H9 (cell line): ENCODE measurements at regions not wholly inside any gene's neighbourhood (a gene's known extent, or its start where the extent isn't known, plus 50 kb on each side); places are given as distances from the start of the nearest gene placed in this dataset.

Source experiments
- DNase-seq: peaks from one replicate; pipeline ENCODE4 v3.0.0-alpha.2; 2017
- H2AFZ ChIP-seq: one replicate; pipeline ENCODE4 v1.6.1; 2013; ENCODE audit warnings: mild to moderate bottlenecking, low read length, control low read depth, moderate library complexity
- H2AK5ac ChIP-seq: 2 replicates; pipeline ENCODE4 v1.6.1; 2013; ENCODE audit warnings: low read length, control low read depth, mixed read lengths; ENCODE audit not compliant: insufficient read length
- H2BK120ac ChIP-seq: one replicate; pipeline ENCODE4 v1.6.1; 2013; ENCODE audit warnings: low read depth, mild to moderate bottlenecking, low read length, control low read depth, inconsistent platforms; ENCODE audit not compliant: poor library complexity, severe bottlenecking
- H2BK12ac ChIP-seq: 2 replicates; pipeline ENCODE4 v1.6.1; 2013; ENCODE audit warnings: low read length, control low read depth, mixed read lengths, low read depth; ENCODE audit not compliant: insufficient read length
- H2BK15ac ChIP-seq: 2 replicates; pipeline ENCODE4 v1.6.1; 2013; ENCODE audit warnings: low read depth, low read length, control low read depth
- H2BK20ac ChIP-seq: one replicate; pipeline ENCODE4 v1.6.1; 2013; ENCODE audit warnings: low read depth, mild to moderate bottlenecking, low read length, control low read depth, inconsistent platforms; ENCODE audit not compliant: poor library complexity, severe bottlenecking
- H2BK5ac ChIP-seq: 2 replicates; pipeline ENCODE4 v1.6.1; 2013; ENCODE audit warnings: low read length, control low read depth, mixed read lengths; ENCODE audit not compliant: insufficient read length
- H3K14ac ChIP-seq: 2 replicates; pipeline ENCODE4 v1.6.1; 2013; ENCODE audit warnings: low read length, control low read depth; ENCODE audit not compliant: insufficient read depth
- H3K18ac ChIP-seq: 2 replicates; pipeline ENCODE4 v1.6.1; 2013; ENCODE audit warnings: low read depth, mild to moderate bottlenecking, mixed read lengths, low read length, control low read depth; ENCODE audit not compliant: insufficient read length
- H3K23ac ChIP-seq: 2 replicates; pipeline ENCODE4 v1.6.1; 2013; ENCODE audit warnings: low read length, control low read depth, mixed read lengths, low read depth; ENCODE audit not compliant: insufficient read length
- H3K23me2 ChIP-seq: 2 replicates; pipeline ENCODE4 v1.6.1; 2013; ENCODE audit warnings: low read depth, mild to moderate bottlenecking, mixed read lengths, low read length, control low read depth; ENCODE audit not compliant: insufficient read length, poor library complexity, severe bottlenecking
- H3K27ac ChIP-seq: 2 replicates; pipeline ENCODE4 v1.5.1; 2013; ENCODE audit warnings: low read length, control low read depth, mixed read lengths, low read depth; ENCODE audit not compliant: insufficient read length
- H3K27me3 ChIP-seq: 2 replicates; pipeline ENCODE4 v1.6.1; 2013; ENCODE audit warnings: low read length, control low read depth, inconsistent platforms; ENCODE audit not compliant: insufficient read depth
- H3K4ac ChIP-seq: 2 replicates; pipeline ENCODE4 v1.6.1; 2013; ENCODE audit warnings: low read depth, mild to moderate bottlenecking, control low read depth, inconsistent platforms, low read length, moderate library complexity
- H3K4me1 ChIP-seq: 2 replicates; pipeline ENCODE4 v1.6.1; 2013; ENCODE audit warnings: low read length, control low read depth, inconsistent platforms; ENCODE audit not compliant: insufficient read depth
- H3K4me2 ChIP-seq: 2 replicates; pipeline ENCODE4 v1.6.1; 2013; ENCODE audit warnings: low read length, control low read depth, mixed read lengths; ENCODE audit not compliant: insufficient read length, insufficient read depth
- H3K56ac ChIP-seq: 2 replicates; pipeline ENCODE4 v1.6.1; 2013; ENCODE audit warnings: low read depth, mild to moderate bottlenecking, mixed read lengths, low read length, control low read depth; ENCODE audit not compliant: insufficient read length
- H3K79me1 ChIP-seq: 2 replicates; pipeline ENCODE4 v1.6.1; 2013; ENCODE audit warnings: low read depth, mild to moderate bottlenecking, moderate library complexity, low read length, control low read depth, inconsistent platforms; ENCODE audit not compliant: insufficient read depth, poor library complexity, severe bottlenecking
- H3K79me2 ChIP-seq: 2 replicates; pipeline ENCODE4 v1.6.1; 2013; ENCODE audit warnings: low read length, control low read depth, inconsistent platforms; ENCODE audit not compliant: insufficient read depth
- H3K9ac ChIP-seq: 2 replicates; pipeline ENCODE4 v1.6.1; 2013; ENCODE audit warnings: low read length, control low read depth, mixed read lengths; ENCODE audit not compliant: insufficient read length; ENCODE audit errors: extremely low read depth
- H3K9me3 ChIP-seq: one replicate; pipeline ENCODE4 v1.6.1; 2013; ENCODE audit warnings: low read depth, low read length, inconsistent platforms; ENCODE audit not compliant: control insufficient read depth
- H3T11ph ChIP-seq: one replicate; pipeline ENCODE4 v1.6.1; 2013; ENCODE audit warnings: mild to moderate bottlenecking, low read length, control low read depth, inconsistent platforms
- H4K20me1 ChIP-seq: one replicate; pipeline ENCODE4 v1.6.1; 2013; ENCODE audit not compliant: control insufficient read depth, insufficient read length, insufficient read depth
- H4K5ac ChIP-seq: 2 replicates; pipeline ENCODE4 v1.6.1; 2013; ENCODE audit warnings: low read depth, mild to moderate bottlenecking, mixed read lengths, low read length, control low read depth; ENCODE audit not compliant: insufficient read length
- H4K8ac ChIP-seq: replicated peaks from 2 replicates; pipeline ENCODE4 v1.6.1; 2013; ENCODE audit warnings: low read length, control low read depth, mixed read lengths, low read depth; ENCODE audit not compliant: insufficient read length
- H4K91ac ChIP-seq: 2 replicates; pipeline ENCODE4 v1.6.1; 2013; ENCODE audit warnings: low read depth, mild to moderate bottlenecking, moderate library complexity, mixed read lengths, low read length, control low read depth; ENCODE audit not compliant: insufficient read length
- H3K27ac Mint-ChIP-seq, 3 experiments: 2 replicates in 2 of 3; 3 replicates in 1 of 3; pipeline ENCODE4 v1.8.0; 2020 to 2021; ENCODE audit warnings: mixed read lengths in 3 of 3, mild to moderate bottlenecking in 1 of 3, moderate library complexity in 1 of 3
- H3K27me3 Mint-ChIP-seq: 2 replicates; pipeline ENCODE4 v1.8.0; 2021; ENCODE audit warnings: low read depth, mild to moderate bottlenecking, moderate library complexity, mixed read lengths
- H3K36me3 Mint-ChIP-seq, 3 experiments: 2 replicates in 2 of 3; 3 replicates in 1 of 3; pipeline ENCODE4 v1.8.0; 2020 to 2021; ENCODE audit warnings: low read depth in 3 of 3, mixed read lengths in 3 of 3; ENCODE audit not compliant: insufficient read depth in 1 of 3
- H3K4me1 Mint-ChIP-seq, 2 experiments: 2 replicates each; pipeline ENCODE4 v1.8.0; 2020; ENCODE audit warnings: mixed read lengths in 2 of 2
- H3K4me3 Mint-ChIP-seq, 2 experiments: 2 replicates in 1 of 2; 3 replicates in 1 of 2; pipeline ENCODE4 v1.8.0; 2020 to 2021; ENCODE audit warnings: mild to moderate bottlenecking in 2 of 2, mixed read lengths in 2 of 2, moderate library complexity in 1 of 2
- H3K9me3 Mint-ChIP-seq, 2 experiments: 2 replicates in 1 of 2; 3 replicates in 1 of 2; pipeline ENCODE4 v1.8.0; 2020; ENCODE audit warnings: mild to moderate bottlenecking in 2 of 2, mixed read lengths in 2 of 2, moderate library complexity in 1 of 2
- WGBS: extraction: QIAGEN DNeasy Blood & Tissue Kit; methylation state at CpG from one replicate; pipeline ENCODE4 v1.1.7; 2013; ENCODE audit warnings: missing lambda C conversion rate, low lambda C conversion rate, mixed read lengths; ENCODE audit not compliant: insufficient read length; ENCODE audit errors: extremely low coverage; 5-methylcytosine and 5-hydroxymethylcytosine counted together
- TF ChIP-seq, protein P1 (sequence below): fragments of 200-600 bp; sonication (generic); conservative IDR thresholded peaks from 3 replicates; pipeline ENCODE4 v1.8.0; 2021; ENCODE audit warnings: antibody characterized with exemption, mild to moderate bottlenecking

GRCh38 chr7:84248267-84248666, 53.7 kb upstream of the SEMA3A start:
- no CpG with 5 or more reads among the region's 3 CpGs for WGBS
- no peak overlapping the region for H2BK5ac ChIP-seq
- Mint-ChIP-seq H3K27me3 (peaks cover 2% of the 10 kb centered on the region; the same call in 1 of the 2 replicates), H3K9me3 (peaks cover 28 to 30% of the 10 kb centered on the region in 2 experiments), H3K36me3 (peaks cover 22 to 30% (median 24%) of the 10 kb centered on the region in 3 experiments), H3K27ac (no peak overlapping the region), H3K4me3 (no peak overlapping the region), H3K4me1 (peaks cover 21% of the 10 kb centered on the region in 2 experiments)
- no peak overlapping the region for H2BK12ac ChIP-seq
- no peak overlapping the region for H2BK15ac ChIP-seq
- no peak for DNase-seq
- no peaks in the 10 kb centered on the region for H3K23me2 ChIP-seq
- peaks cover 10% of the 10 kb centered on the region; the same call in 1 of the 2 replicates for H3K4me1 ChIP-seq
- H3K27me3 ChIP-seq, result no peaks in the 10 kb centered on the region
- H3K4me2 ChIP-seq, result no peak overlapping the region
- TF ChIP-seq, protein P1, sequence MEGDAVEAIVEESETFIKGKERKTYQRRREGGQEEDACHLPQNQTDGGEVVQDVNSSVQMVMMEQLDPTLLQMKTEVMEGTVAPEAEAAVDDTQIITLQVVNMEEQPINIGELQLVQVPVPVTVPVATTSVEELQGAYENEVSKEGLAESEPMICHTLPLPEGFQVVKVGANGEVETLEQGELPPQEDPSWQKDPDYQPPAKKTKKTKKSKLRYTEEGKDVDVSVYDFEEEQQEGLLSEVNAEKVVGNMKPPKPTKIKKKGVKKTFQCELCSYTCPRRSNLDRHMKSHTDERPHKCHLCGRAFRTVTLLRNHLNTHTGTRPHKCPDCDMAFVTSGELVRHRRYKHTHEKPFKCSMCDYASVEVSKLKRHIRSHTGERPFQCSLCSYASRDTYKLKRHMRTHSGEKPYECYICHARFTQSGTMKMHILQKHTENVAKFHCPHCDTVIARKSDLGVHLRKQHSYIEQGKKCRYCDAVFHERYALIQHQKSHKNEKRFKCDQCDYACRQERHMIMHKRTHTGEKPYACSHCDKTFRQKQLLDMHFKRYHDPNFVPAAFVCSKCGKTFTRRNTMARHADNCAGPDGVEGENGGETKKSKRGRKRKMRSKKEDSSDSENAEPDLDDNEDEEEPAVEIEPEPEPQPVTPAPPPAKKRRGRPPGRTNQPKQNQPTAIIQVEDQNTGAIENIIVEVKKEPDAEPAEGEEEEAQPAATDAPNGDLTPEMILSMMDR, result no peak
- no peak overlapping the region for H4K8ac ChIP-seq
- H4K91ac ChIP-seq, result no peak overlapping the region
- H3K14ac ChIP-seq, result no peak overlapping the region
- H3K56ac ChIP-seq, result no peak overlapping the region
- H2AK5ac ChIP-seq, result no peak overlapping the region
- H3K9ac ChIP-seq, result no peak overlapping the region
- no peak overlapping the region for H2BK120ac ChIP-seq
- no peak overlapping the region for H4K5ac ChIP-seq
- H4K20me1 ChIP-seq, result no peaks in the 10 kb centered on the region
- no peak overlapping the region for H2AFZ ChIP-seq
- H3K79me1 ChIP-seq, result no peaks in the 10 kb centered on the region
- H3K23ac ChIP-seq, result no peak overlapping the region
- H3K4ac ChIP-seq, result no peak overlapping the region
- no peak overlapping the region for H2BK20ac ChIP-seq
- no peak overlapping the region for H3K27ac ChIP-seq
- no peaks in the 10 kb centered on the region for H3K79me2 ChIP-seq
- H3K9me3 ChIP-seq, result no peaks in the 10 kb centered on the region
- H3T11ph ChIP-seq, result no peak overlapping the region
- H3K18ac ChIP-seq, result no peak overlapping the region
